Activated naive CD8-positive, alpha-beta T cell treated with anti-CD3 and anti-CD28 coated beads, Interleukin-2, amount 50 U/mL, for 24 hours (primary cell): ENCODE measurements at regions not wholly inside any gene's neighbourhood (a gene's known extent, or its start where the extent isn't known, plus 50 kb on each side); places are given as distances from the start of the nearest gene placed in this dataset.
"Not testable (repeated sequence)": the region's sequence is repeated elsewhere in the genome, so short reads cannot be mapped to it uniquely, and the experiment has no call there.

ENCODE experiments used
- ATAC-seq: fragments of 150-1000 bp; cut with Tn5 transposase; one replicate; pipeline ENCODE4 v1.10.0; 2021
- DNase-seq: peaks from one replicate; pipeline ENCODE4 v3.0.0; 2021
- H3K27ac Mint-ChIP-seq: one replicate; pipeline ENCODE4 v1.8.0; 2021; ENCODE audit warnings: mild to moderate bottlenecking, mixed read lengths
- H3K27me3 Mint-ChIP-seq: one replicate; pipeline ENCODE4 v1.8.0; 2021; ENCODE audit warnings: mixed read lengths
- H3K36me3 Mint-ChIP-seq: one replicate; pipeline ENCODE4 v1.8.0; 2021; ENCODE audit warnings: low read depth, mixed read lengths
- H3K4me1 Mint-ChIP-seq: one replicate; pipeline ENCODE4 v1.8.0; 2021; ENCODE audit warnings: mixed read lengths
- H3K4me3 Mint-ChIP-seq: one replicate; pipeline ENCODE4 v1.8.0; 2021; ENCODE audit warnings: mild to moderate bottlenecking, moderate library complexity, mixed read lengths
- H3K9me3 Mint-ChIP-seq: one replicate; pipeline ENCODE4 v1.8.0; 2021; ENCODE audit warnings: mixed read lengths

DNA sequence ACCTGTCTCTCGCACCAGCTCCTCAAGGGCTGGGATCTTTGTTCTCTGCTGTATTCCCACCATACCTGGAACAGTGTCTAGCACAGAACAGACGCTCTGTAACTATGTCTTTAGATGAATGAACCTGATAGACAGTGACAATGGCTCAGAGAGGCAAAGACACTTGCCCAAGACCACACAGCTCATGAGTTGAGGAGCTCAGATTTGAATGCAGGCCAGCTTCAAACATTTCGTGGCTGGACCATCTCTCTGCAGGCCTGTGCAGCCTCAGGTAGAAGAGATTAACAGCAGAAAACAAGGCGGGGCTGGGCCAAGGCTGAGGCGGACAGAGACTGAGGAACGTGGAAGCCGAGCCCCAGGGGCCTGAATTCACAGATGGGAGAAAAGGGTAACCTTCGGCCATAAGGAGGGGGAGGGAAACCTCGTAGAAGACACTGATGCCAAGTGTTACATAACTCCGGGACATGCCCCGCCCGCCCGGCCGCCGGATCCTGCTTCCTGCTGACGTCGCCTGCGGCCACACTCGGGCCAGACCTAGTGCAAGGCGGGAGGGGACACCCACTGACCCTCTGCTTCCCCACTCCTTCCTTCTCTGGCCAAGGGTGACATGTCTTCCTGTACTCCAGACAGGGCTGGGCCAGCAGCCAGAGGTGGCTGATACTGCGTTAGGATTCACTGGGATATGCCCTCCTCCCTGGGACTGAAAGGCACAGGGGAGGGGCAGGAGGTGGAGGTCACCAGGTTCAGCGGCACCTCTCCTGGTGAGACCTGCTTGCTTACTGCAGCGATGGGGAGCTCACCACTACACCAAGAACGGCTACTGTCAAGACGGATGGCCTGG is 86.8 kb downstream of the RFLNA start:
- Mint-ChIP-seq H3K36me3 (peaks cover 2% of the 10 kb centered on the region), H3K27ac (no peak overlapping the region), H3K4me1 (no peaks in the 10 kb centered on the region), H3K9me3 (no peaks in the 10 kb centered on the region), H3K4me3 (no peak overlapping the region), H3K27me3 (no peaks in the 10 kb centered on the region)
- DNase-seq = no peak
- ATAC-seq = no peak

DNA sequence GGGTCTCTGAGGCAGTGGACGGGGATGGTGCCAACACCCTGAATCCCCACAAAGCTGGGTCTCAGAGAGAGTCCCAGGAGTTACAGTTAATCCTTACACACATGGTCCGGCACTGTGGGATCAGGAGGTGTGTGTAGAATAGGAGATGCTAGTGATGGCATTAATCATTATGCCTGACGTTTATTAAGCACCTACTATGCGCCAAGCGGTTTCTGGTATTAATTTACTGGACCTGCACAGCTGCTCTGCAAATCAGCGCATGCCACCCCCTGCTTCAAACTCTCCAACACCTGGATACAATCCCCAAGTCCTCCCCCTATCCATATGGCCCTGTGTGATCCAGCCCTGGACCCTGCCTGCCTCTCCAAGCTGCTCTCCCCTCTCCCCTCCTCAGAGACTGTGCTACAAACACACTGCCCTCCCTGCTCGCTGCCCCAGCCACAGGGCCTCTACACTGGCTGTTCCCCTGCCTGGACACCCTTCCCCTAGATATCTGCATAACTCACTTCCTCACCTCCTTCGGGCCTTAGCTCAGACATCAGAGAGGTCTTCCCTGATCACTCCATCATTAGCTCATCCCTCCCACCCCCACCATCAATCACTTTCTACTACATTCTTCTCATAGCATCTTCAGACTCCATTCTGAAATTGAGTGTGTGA is 86.0 kb downstream of the RFLNA start:
- DNase-seq (no peak), ATAC-seq (no peak)
- H3K27ac Mint-ChIP-seq = peak overlapping the region; percentile 51
- H3K4me1 Mint-ChIP-seq = no peaks in the 10 kb centered on the region
- no peaks in the 10 kb centered on the region for H3K27me3 Mint-ChIP-seq
- H3K9me3 Mint-ChIP-seq = no peaks in the 10 kb centered on the region
- peaks cover 4% of the 10 kb centered on the region for H3K36me3 Mint-ChIP-seq
- no peak overlapping the region for H3K4me3 Mint-ChIP-seq

DNA sequence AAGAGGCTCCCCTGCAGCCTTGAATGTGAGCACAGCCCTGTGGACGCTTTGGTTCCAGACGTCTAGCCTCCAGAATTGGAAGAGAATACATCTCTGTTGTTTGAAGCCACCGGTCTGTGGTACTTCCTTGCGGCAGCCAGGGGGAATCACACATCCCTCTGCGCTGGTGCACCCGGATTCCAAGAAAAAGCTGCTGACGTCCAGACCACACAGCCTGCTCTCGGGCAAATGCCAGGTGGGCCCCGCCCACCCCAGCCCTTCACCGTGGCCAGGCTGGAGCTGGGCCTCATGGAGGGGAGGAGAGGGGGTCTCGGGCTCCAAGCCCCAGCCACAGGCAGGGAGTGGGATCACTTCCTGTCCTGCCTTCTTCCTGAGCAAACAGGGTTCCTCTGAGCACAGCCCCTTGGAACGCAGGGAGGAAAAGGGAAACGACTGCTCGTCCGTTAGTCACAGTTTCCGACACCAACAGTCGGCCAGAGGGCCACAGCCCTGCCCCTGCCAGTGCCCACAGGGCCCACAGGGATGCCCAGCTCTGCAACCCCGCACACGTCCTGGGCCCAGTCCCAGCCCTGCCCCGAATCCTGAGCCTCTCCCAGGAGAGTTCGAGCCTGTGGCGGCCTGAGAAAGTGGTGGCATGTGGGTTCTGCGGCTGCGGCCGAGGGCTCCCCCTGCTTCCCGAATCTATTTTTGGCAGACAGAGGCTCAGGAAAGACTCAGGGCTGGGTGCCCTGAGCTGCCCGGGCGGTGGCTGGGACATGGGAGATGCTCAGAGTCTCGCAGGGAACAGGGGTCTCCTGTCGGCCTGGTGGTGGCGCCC is 85.3 kb downstream of the RFLNA start:
- Mint-ChIP-seq H3K4me3 (no peak overlapping the region), H3K4me1 (no peaks in the 10 kb centered on the region), H3K9me3 (no peaks in the 10 kb centered on the region), H3K27me3 (no peaks in the 10 kb centered on the region), H3K36me3 (peaks cover 4% of the 10 kb centered on the region), H3K27ac (no peak overlapping the region)
- no peak for DNase-seq
- ATAC-seq = no peak

DNA sequence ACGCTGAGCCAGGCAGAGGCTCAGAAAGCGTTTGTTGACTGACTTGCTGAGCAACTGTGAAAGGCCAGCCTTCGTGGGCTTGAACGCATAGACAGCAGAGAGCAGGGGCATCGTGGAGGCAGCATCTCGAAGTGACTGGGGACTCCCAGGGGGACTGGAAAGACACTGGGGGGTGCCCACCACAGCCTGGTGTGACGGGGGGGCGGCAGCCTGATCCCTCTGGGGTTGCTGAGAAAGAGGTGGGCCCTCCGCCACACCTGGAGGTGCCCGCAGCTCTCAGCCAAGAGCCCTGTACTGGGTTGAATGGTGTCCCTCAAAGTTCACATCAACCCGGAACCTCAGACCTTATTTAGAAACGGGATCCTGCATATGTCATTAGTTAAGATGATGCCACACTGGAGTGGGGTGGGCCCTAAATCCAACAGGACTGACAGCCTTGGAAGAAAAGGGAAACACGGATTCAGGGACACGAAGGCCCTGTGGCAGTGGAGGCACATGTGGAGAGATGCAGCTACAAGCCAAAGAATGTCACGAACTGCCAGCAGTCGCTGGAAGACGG is 84.6 kb downstream of the RFLNA start:
- Mint-ChIP-seq H3K36me3 (peaks cover 4% of the 10 kb centered on the region), H3K27ac (no peak overlapping the region), H3K4me1 (no peaks in the 10 kb centered on the region), H3K4me3 (no peak overlapping the region), H3K9me3 (no peaks in the 10 kb centered on the region), H3K27me3 (no peaks in the 10 kb centered on the region)
- ATAC-seq = no peak
- no peak for DNase-seq

DNA sequence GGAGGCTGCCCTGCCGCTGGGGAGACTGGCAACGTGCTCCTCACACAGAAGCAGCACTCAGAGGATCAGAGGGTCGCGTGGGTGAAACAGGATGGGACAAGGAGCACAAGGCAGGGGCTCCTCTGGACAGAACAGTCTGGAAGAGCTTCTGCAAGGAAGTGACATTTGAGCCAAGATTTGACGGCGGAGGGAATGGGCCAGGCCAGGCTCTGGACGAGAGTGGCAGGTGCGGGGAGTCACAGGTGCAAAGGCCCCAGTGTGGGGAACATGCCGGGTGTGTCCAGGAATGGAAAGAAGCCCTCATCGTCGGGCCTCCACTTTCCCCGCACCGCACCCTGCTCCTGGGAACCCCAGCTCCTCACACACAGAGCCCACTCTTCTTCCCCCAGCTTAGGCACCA is 84.0 kb downstream of the RFLNA start:
- ATAC-seq = no peak
- H3K9me3 Mint-ChIP-seq = no peaks in the 10 kb centered on the region

DNA sequence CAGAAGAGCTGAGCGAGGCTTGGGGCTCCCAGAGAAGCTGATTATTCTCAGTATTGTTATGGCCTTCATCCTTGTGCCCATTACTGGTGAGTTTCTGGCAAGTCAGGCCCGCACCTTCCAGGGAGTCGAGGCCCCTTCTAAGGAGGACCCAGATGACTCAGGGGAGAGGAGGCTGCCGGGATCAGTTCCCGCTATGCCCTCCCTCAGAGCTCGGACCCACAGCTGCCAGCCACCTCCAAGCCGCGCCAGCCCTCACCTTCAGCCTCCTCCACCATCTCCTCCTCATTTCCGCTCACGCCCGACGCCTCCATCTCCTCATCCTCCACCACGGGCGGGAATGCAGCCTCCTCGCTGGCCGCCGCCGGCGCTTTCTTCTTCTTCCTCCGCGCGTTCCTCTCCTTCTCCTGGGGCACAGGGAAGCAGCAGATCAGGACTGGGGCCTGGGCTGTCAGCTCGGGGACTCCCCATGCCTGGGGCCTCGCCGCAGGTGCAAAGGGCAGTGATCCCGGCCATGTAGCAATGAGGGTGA is 83.2 kb downstream of the RFLNA start:
- Mint-ChIP-seq H3K9me3 (no peaks in the 10 kb centered on the region), H3K27ac (no peak overlapping the region), H3K36me3 (peaks cover 4% of the 10 kb centered on the region), H3K4me3 (no peak overlapping the region), H3K27me3 (no peaks in the 10 kb centered on the region), H3K4me1 (no peaks in the 10 kb centered on the region)
- DNase-seq (no peak), ATAC-seq (no peak)

More for the DNA sequence above, 84.0 kb downstream of the RFLNA start:
- Mint-ChIP-seq H3K27me3 (no peaks in the 10 kb centered on the region), H3K4me1 (no peaks in the 10 kb centered on the region), H3K36me3 (peaks cover 4% of the 10 kb centered on the region), H3K27ac (no peak overlapping the region), H3K4me3 (no peak overlapping the region)
- DNase-seq = no peak

DNA sequence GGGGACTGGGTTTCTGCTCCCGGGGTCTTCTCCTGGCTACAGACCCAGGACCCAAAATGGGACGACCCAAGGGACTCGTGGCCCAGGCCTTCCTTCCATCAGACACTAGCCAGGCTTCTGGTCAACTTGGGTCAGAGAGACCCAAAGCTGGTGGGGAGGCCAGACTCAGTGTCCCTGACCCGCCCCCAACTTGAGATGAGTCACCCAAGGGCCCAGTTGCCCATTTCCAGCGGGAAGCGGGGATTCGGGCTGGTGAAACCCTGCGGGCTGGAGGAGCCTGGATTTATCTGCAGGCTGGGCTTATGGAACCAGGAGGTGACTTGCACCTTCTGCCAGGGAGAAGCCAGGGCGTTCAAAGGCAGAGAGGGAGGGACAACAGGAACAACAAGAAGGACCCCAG is 81.5 kb downstream of the RFLNA start:
- Mint-ChIP-seq H3K9me3 (no peaks in the 10 kb centered on the region), H3K27ac (no peak overlapping the region), H3K36me3 (peaks cover 4% of the 10 kb centered on the region), H3K27me3 (no peaks in the 10 kb centered on the region), H3K4me1 (no peaks in the 10 kb centered on the region), H3K4me3 (no peak overlapping the region)
- ATAC-seq = no peak
- DNase-seq = no peak

DNA sequence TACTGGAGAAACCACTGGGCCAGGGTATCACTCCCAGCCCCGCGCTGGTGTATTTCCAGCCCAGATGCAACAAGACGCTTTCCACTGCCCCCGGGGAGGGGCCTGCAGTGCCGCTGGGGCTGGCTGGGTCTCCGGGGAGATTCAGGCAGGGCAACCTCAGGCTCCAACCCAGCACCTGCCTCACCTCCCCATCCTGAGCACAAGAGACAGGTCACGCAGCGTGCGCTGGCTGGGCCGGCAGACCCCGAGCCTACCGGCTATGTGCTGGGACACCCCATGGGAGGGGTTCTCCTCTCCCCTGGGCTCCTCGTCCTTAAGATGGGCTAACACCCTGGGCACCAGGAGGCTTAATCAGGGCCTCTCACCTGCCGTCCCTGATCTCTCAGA is 80.9 kb downstream of the RFLNA start:
- Mint-ChIP-seq H3K4me3 (no peak overlapping the region), H3K4me1 (no peaks in the 10 kb centered on the region), H3K9me3 (no peaks in the 10 kb centered on the region), H3K36me3 (peaks cover 6% of the 10 kb centered on the region), H3K27me3 (no peaks in the 10 kb centered on the region), H3K27ac (no peak overlapping the region)
- ATAC-seq (no peak), DNase-seq (no peak)

DNA sequence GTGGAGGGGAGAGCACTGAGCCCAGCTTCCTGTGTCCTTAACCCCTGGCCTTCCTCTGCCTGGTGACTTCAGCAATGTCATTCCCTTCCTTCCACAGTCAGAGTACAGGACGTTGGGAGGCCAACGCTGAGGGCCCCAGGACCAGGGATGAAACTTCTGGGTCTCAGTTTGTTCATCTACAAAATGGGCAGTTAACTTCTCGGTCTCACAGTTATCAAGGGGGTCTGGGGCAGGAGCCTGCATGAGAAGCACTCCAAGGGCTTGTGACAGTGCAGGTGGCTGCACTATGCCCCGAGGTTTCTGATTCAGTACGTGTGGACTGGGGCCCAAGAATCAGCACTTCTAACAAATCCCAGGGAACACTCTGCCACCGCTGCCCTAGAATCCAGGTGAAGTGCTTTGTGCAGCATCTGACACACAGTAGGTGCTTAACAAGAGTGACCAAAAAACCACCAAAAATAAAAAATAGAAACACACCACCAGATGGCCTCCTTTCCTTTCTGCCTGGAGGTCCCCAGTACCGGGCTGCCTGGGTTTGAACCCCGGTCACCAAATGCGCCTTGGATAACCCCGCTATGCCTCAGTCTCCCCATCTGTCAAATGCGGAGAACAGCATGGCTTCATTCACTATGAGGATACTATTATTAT is 80.4 kb downstream of the RFLNA start:
- Mint-ChIP-seq H3K27me3 (no peaks in the 10 kb centered on the region), H3K4me1 (no peaks in the 10 kb centered on the region), H3K36me3 (peaks cover 6% of the 10 kb centered on the region), H3K9me3 (no peaks in the 10 kb centered on the region), H3K4me3 (no peak overlapping the region), H3K27ac (no peak overlapping the region)
- DNase-seq (no peak), ATAC-seq (no peak)

DNA sequence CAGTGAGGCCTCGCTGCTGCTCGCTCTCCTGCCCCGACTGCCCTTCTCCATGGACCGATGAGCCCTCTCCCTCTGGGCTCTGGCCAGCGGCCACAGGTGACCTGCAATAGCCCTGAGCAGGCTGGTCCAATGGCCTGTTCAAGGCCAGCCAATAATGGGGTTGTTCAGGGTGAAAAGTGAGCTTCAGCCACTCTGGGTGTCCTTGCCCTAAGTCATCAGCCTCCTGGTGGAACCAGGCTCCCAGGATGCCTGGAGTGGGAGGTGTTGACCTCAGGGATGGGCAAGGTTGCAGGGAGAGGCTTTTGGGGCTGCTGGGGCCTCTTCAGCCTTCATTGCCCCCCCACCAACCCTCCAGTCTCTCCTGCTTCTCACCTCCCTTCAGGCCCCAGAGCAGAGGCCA is 79.7 kb downstream of the RFLNA start:
- Mint-ChIP-seq H3K4me3 (no peak overlapping the region), H3K36me3 (peaks cover 6% of the 10 kb centered on the region), H3K9me3 (no peaks in the 10 kb centered on the region), H3K27ac (no peak overlapping the region), H3K27me3 (no peaks in the 10 kb centered on the region), H3K4me1 (no peaks in the 10 kb centered on the region)
- no peak for DNase-seq
- ATAC-seq = no peak

DNA sequence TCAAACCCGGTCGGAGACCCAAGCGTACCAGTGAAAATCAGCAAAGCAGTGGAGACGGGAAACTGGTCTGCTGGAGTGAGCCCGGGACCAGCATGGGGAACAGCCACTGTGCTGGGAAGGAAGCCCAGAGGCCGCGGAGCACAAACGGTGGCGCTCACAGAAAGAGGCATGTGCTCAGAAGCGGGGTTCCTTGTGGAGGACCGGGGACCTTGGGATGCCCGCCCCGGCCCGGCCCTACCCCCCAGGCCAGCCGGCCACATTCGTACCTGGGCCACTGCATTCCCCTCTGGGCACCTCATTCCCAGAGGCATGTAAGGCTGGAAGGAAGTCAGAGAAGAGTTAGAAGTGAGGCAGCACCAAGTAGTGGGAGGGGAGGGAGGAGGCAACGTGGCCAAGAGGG is 79.3 kb downstream of the RFLNA start:
- ATAC-seq = no peak
- H3K4me1 Mint-ChIP-seq = no peaks in the 10 kb centered on the region
- no peak overlapping the region for H3K4me3 Mint-ChIP-seq
- peaks cover 6% of the 10 kb centered on the region for H3K36me3 Mint-ChIP-seq
- no peaks in the 10 kb centered on the region for H3K27me3 Mint-ChIP-seq
- DNase-seq = no peak
- no peak overlapping the region for H3K27ac Mint-ChIP-seq
- H3K9me3 Mint-ChIP-seq = no peaks in the 10 kb centered on the region

DNA sequence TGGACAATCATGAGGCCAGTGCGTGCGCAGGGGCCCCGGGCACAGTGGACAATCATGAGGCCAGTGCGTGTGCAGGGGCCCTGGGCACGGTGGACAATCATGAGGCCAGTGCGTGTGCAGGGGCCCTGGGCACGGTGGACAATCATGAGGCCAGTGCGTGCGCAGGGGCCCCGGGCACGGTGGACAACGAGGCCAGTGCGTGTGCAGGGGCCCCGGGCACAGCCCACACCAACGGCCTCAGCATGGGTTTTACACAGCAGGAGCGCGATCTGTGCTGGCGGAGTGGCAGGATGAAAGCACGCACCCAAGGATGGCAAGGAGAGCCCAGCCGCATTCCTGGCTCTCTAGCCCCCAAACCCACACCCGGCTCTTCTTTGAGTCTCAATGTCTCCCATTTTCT is 78.8 kb downstream of the RFLNA start:
- H3K27me3 Mint-ChIP-seq, ATAC-seq, H3K9me3 Mint-ChIP-seq, H3K4me3 Mint-ChIP-seq, H3K4me1 Mint-ChIP-seq, H3K27ac Mint-ChIP-seq, H3K36me3 Mint-ChIP-seq, DNase-seq: not testable (repeated sequence)

DNA sequence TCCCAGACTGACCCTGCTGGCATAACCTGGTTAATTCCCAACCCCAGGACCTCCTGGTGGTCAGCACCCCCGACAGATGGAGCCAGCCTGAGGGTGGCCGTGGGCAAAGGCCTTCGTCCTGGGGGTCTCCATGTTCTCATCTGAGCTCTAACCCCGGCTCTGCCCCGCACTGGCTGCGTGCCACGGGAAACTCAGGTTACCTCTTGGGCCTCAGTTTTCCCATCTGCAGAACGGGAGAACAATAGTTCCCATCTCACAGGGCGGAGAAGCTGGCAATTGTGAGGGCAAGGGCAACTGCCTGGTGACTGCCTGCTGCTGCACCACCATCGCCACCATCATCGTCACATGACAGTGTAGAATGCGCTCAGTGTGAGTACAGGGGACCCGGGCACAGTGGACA is 77.9 kb downstream of the RFLNA start:
- no peak overlapping the region for H3K4me3 Mint-ChIP-seq
- no peak for ATAC-seq
- DNase-seq = no peak
- no peak overlapping the region for H3K27ac Mint-ChIP-seq
- H3K36me3 Mint-ChIP-seq = peaks cover 6% of the 10 kb centered on the region
- H3K9me3 Mint-ChIP-seq = no peaks in the 10 kb centered on the region
- H3K4me1 Mint-ChIP-seq = no peaks in the 10 kb centered on the region
- no peaks in the 10 kb centered on the region for H3K27me3 Mint-ChIP-seq

DNA sequence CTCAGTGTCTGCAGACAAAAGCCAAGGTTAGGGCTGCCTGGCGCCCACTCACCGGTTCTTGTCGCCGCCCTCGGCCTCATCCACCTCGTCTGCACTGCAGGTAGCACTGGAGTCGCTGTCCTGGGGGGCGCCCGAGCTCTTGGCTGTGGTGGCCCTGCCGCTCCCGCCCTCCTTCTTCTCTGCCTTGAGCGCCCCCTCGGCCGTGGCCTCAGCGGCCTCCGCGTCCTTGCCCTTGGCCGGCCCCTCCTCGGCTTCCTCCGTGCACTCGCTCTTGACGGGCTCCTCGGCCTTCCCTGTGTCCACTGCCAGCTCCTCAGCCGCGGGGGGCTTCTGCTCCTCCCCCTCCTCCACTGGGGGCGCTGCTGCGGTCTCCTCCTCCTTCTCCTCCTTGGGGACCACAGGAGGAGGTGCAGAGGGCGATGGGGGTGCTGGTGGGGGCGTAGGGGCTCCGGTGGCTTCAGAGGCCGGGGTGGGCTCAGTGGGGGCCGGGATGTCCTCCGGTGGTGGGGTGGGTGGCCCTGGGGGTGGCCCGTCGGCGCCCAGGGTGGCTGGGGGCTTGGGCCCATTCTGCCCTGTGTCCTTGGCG is 77.2 kb downstream of the RFLNA start:
- H3K27me3 Mint-ChIP-seq = no peaks in the 10 kb centered on the region
- peaks cover 4% of the 10 kb centered on the region for H3K36me3 Mint-ChIP-seq
- no peak overlapping the region for H3K27ac Mint-ChIP-seq
- H3K4me1 Mint-ChIP-seq = no peaks in the 10 kb centered on the region
- ATAC-seq (no peak), DNase-seq (no peak)
- H3K4me3 Mint-ChIP-seq = no peak overlapping the region
- H3K9me3 Mint-ChIP-seq = no peaks in the 10 kb centered on the region
